SK-N-SH (cell line): ENCODE measurements at regions not wholly inside any gene's neighbourhood (a gene's known extent, or its start where the extent isn't known, plus 50 kb on each side); places are given as distances from the start of the nearest gene placed in this dataset.

Experiments used
- RCOR1 ChIP-seq: fragments of 150-350 bp; IDR thresholded peaks from 2 replicates; pipeline ENCODE4 v1.6.1; 2017; ENCODE audit warnings: antibody characterized with exemption, low read length
- RFX5 ChIP-seq: IDR thresholded peaks from 2 replicates; pipeline ENCODE4 v1.6.1; 2012; ENCODE audit warnings: mild to moderate bottlenecking, improper control_type of control experiment, low read length
- TF ChIP-seq, protein P1 (sequence below): fragments of 200-600 bp; sonication (generic); IDR thresholded peaks from 2 replicates; pipeline ENCODE4 v1.6.1; 2017; ENCODE audit warnings: antibody characterized with exemption, mild to moderate bottlenecking, moderate library complexity
- TF ChIP-seq, protein P2 (sequence below): IDR thresholded peaks from 2 replicates; pipeline ENCODE4 v1.6.1; 2012; ENCODE audit warnings: mild to moderate bottlenecking, low read depth, low read length, moderate library complexity

DNA sequence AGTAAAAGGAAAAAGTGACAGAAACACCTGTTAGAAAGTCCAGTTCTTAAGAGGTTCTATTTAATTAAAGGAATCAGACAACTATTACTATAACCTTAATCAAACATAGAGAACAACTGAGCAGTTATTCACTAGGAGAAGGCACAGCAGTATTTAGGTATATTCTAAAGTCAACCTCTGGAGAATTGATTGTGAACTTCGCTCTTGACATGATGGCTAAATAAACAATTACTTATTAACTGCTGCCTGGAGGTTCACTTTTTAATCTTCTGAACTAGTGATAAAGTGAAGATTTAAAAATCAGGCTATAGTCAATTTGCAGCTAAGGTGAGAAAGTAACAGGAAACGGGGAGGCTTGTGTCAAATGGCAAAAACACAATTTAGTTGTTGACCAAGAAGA lies 557.3 kb downstream of the FAM181B start:
- no peak for TF ChIP-seq RCOR1
- TF ChIP-seq, protein P1, sequence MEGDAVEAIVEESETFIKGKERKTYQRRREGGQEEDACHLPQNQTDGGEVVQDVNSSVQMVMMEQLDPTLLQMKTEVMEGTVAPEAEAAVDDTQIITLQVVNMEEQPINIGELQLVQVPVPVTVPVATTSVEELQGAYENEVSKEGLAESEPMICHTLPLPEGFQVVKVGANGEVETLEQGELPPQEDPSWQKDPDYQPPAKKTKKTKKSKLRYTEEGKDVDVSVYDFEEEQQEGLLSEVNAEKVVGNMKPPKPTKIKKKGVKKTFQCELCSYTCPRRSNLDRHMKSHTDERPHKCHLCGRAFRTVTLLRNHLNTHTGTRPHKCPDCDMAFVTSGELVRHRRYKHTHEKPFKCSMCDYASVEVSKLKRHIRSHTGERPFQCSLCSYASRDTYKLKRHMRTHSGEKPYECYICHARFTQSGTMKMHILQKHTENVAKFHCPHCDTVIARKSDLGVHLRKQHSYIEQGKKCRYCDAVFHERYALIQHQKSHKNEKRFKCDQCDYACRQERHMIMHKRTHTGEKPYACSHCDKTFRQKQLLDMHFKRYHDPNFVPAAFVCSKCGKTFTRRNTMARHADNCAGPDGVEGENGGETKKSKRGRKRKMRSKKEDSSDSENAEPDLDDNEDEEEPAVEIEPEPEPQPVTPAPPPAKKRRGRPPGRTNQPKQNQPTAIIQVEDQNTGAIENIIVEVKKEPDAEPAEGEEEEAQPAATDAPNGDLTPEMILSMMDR, result no peak
- TF ChIP-seq, protein P2, sequence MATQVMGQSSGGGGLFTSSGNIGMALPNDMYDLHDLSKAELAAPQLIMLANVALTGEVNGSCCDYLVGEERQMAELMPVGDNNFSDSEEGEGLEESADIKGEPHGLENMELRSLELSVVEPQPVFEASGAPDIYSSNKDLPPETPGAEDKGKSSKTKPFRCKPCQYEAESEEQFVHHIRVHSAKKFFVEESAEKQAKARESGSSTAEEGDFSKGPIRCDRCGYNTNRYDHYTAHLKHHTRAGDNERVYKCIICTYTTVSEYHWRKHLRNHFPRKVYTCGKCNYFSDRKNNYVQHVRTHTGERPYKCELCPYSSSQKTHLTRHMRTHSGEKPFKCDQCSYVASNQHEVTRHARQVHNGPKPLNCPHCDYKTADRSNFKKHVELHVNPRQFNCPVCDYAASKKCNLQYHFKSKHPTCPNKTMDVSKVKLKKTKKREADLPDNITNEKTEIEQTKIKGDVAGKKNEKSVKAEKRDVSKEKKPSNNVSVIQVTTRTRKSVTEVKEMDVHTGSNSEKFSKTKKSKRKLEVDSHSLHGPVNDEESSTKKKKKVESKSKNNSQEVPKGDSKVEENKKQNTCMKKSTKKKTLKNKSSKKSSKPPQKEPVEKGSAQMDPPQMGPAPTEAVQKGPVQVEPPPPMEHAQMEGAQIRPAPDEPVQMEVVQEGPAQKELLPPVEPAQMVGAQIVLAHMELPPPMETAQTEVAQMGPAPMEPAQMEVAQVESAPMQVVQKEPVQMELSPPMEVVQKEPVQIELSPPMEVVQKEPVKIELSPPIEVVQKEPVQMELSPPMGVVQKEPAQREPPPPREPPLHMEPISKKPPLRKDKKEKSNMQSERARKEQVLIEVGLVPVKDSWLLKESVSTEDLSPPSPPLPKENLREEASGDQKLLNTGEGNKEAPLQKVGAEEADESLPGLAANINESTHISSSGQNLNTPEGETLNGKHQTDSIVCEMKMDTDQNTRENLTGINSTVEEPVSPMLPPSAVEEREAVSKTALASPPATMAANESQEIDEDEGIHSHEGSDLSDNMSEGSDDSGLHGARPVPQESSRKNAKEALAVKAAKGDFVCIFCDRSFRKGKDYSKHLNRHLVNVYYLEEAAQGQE, result no peak
- no peak for TF ChIP-seq RFX5
